Stomach (tissue), 8 donors: ENCODE measurements at regions not wholly inside any gene's neighbourhood (a gene's known extent, or its start where the extent isn't known, plus 50 kb on each side); places are given as distances from the start of the nearest gene placed in this dataset.

ENCODE experiments used
- DNase-seq, 2 donors: peaks; one replicate each; pipeline versions ENCODE4 v3.0.0 to v3.0.0-alpha.2; 2013 to 2019
- H3K27ac ChIP-seq, 5 donors: fragments of 200-600 bp in 4 of 5; sonication (generic) in 4 of 5; one replicate each; pipeline ENCODE4 v1.5.1; 2013 to 2019; ENCODE audit warnings: mild to moderate bottlenecking in 1 of 5, moderate library complexity in 1 of 5
- H3K27me3 ChIP-seq, 3 donors: fragments of 200-600 bp; sonication (generic); one replicate each; pipeline ENCODE4 v1.5.1; 2017 to 2019; ENCODE audit warnings: mixed run types in 1 of 3
- H3K36me3 ChIP-seq, 4 donors: fragments of 200-600 bp; sonication (generic); 1 replicate in 3 of 4; 2 replicates in 1 of 4; pipeline ENCODE4 v1.5.1; 2016 to 2019
- H3K4me1 ChIP-seq, 4 donors: fragments of 200-600 bp; sonication (generic); one replicate each; pipeline ENCODE4 v1.5.1; 2016 to 2019
- H3K4me3 ChIP-seq, 4 donors: fragments of 200-600 bp; sonication (generic) in 3 of 4; one replicate each; pipeline ENCODE4 v1.5.1; 2016 to 2019; ENCODE audit warnings: mild to moderate bottlenecking in 1 of 4
- H3K9me3 ChIP-seq, 4 donors: fragments of 200-600 bp; sonication (generic); one replicate each; pipeline ENCODE4 v1.5.1; 2016 to 2019
- EP300 ChIP-seq: sonication (generic); formaldehyde crosslinking; IDR thresholded peaks from one replicate; pipeline ENCODE4 v1.6.1; 2017; ENCODE audit warnings: antibody characterized with exemption
- POLR2A ChIP-seq, 4 donors: fragments of 450-650 bp; IDR thresholded peaks; one replicate each; pipeline ENCODE4 v1.6.1; 2016; ENCODE audit warnings: antibody characterized with exemption in 4 of 4, control low read depth in 2 of 4, mild to moderate bottlenecking in 1 of 4, moderate library complexity in 1 of 4
- POLR2AphosphoS5 ChIP-seq, 3 donors: sonication (generic); formaldehyde crosslinking; IDR thresholded peaks; one replicate each; pipeline ENCODE4 v1.6.1; 2016; ENCODE audit warnings: antibody characterized with exemption in 3 of 3
- WGBS, 5 donors: extraction: QIAGEN DNeasy Blood & Tissue Kit in 3 of 5; methylation state at CpG; one replicate each; pipeline versions ENCODE4 v1.1.5 to v1.1.7; 2013 to 2018; 5-methylcytosine and 5-hydroxymethylcytosine counted together
- intact Hi-C: fragments of 100-400 bp; cut with DNase I; formaldehyde crosslinking; loops from one replicate; pipeline ENCODE4 v1.15.1; 2023; ENCODE audit warnings: low total_unique reads
- TF ChIP-seq, protein P1 (sequence below), 7 experiments: fragments of 450-650 bp in 4 of 7; fragments of 200-600 bp in 3 of 7; sonication (generic) in 3 of 7; IDR thresholded peaks; one replicate each; pipeline ENCODE4 v1.5.1; 2016 to 2019; ENCODE audit warnings: antibody characterized with exemption in 7 of 7, control low read depth in 2 of 7, mild to moderate bottlenecking in 1 of 7
- donor health status: healthy with polysubstance abuse.
- donor health status: Bipolar disorder and iron deficiency.
- donor health status: healthy.

DNA sequence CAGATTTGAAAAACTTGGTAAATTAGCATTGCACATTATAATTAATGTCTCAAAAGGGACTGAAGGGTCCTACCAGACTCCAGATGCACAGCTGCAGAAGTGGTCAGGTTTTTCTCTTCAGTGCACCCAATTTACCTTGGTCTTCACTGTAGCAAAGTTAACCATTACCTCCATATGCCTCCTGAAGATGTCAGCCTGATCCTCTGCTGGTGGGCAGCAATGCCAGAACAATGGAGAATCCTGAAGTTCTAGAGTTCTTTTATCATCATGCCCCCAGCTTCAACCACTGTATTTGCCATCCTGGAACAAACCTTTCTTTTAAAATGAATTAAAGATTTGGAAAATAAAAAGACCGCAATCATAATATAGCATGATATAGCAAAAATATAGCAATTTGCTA lies 1774.8 kb upstream of the CELF4 start:
- no peak overlapping the region for H3K4me3 ChIP-seq
- no peaks in the 10 kb centered on the region for H3K4me1 ChIP-seq
- DNase-seq = no peak
- intact Hi-C loops = no loop called here
- TF ChIP-seq, protein P1, sequence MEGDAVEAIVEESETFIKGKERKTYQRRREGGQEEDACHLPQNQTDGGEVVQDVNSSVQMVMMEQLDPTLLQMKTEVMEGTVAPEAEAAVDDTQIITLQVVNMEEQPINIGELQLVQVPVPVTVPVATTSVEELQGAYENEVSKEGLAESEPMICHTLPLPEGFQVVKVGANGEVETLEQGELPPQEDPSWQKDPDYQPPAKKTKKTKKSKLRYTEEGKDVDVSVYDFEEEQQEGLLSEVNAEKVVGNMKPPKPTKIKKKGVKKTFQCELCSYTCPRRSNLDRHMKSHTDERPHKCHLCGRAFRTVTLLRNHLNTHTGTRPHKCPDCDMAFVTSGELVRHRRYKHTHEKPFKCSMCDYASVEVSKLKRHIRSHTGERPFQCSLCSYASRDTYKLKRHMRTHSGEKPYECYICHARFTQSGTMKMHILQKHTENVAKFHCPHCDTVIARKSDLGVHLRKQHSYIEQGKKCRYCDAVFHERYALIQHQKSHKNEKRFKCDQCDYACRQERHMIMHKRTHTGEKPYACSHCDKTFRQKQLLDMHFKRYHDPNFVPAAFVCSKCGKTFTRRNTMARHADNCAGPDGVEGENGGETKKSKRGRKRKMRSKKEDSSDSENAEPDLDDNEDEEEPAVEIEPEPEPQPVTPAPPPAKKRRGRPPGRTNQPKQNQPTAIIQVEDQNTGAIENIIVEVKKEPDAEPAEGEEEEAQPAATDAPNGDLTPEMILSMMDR (IDR thresholded peaks at IDR 0.05) = no peak
- no peak for TF ChIP-seq POLR2A (IDR thresholded peaks at IDR 0.05)
- TF ChIP-seq POLR2AphosphoS5 (IDR thresholded peaks at IDR 0.05) = no peak
- no peak for TF ChIP-seq EP300
- WGBS, 5 donors = 35 to 95% (median 49%) methylated on average over 1 of the region's 1 CpG
- H3K27me3 ChIP-seq = no peaks in the 10 kb centered on the region
- H3K27ac ChIP-seq = no peak overlapping the region
- H3K36me3 ChIP-seq = no peaks in the 10 kb centered on the region
- no peaks in the 10 kb centered on the region for H3K9me3 ChIP-seq

DNA sequence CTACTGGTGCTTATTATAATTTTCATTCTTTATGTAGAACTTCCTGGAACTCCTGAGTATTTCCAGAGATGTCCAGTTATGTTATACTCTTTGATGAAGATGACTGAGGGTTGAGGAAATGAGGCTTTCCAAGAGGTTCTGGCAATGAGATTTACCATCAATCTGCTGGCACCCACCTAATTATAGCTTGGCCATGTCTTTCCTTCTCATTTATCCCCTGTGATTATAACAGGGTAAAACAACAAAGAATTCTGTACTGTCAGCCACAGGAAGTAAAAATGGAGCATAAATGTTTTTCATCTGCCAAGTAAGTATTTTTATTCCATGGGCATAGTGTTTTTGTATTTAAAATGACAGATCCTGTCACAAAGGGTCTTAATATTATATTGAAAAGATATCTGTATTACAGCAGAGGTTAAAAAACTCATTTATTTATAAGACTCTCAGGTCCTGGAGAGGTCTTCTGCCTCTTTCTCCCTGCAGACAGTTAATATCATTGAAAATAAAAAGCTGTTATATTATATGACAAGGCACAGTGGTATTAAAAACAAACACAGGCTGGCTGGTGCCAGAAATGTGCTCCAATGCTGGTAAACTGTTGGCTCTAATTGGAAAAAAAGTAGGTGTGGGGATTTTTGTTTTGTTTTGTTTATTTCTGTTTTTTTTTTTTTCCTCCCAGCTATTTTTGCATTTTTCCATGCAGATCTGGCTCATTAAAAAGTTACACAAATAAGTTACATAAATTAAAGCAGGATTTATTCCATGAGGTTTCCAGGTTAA lies 1764.1 kb upstream of the CELF4 start:
- no peaks in the 10 kb centered on the region for H3K36me3 ChIP-seq
- no peaks in the 10 kb centered on the region for H3K27me3 ChIP-seq
- intact Hi-C loops = no loop called here
- H3K4me1 ChIP-seq = no peaks in the 10 kb centered on the region
- no peak overlapping the region for H3K4me3 ChIP-seq
- H3K9me3 ChIP-seq = no peaks in the 10 kb centered on the region
- no peak for TF ChIP-seq POLR2A (IDR thresholded peaks at IDR 0.05)
- TF ChIP-seq EP300 = no peak
- TF ChIP-seq POLR2AphosphoS5 (IDR thresholded peaks at IDR 0.05) = no peak
- TF ChIP-seq, protein P1 (IDR thresholded peaks at IDR 0.05) = no peak
- DNase-seq = no peak
- H3K27ac ChIP-seq = no peak overlapping the region

DNA sequence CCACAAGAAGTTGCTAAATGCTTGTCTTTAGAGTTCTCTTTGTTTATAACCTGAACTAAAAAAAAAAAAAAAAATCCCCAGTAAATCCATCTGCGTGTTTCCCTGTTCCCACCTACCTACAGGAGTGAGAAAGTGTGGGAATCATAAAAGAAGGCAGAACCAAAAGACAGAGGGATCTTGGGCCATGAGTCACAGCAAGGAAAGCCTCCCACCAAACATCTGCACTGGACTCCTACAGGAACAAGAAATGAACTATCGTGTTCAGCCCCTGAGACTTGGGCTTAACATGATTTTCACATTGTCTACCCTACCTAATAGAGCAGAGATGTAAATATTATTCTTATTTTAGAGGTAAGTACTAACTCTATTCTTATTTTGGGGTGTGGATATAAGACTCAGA lies 1761.2 kb upstream of the CELF4 start:
- whole genome bisulfite sequencing, 5 donors = 72 to 81% (median 77%) methylated on average over 2 of the region's 2 CpGs
- H3K4me3 ChIP-seq = no peak overlapping the region
- TF ChIP-seq POLR2A (IDR thresholded peaks at IDR 0.05) (no peak), EP300 (no peak), POLR2AphosphoS5 (IDR thresholded peaks at IDR 0.05) (no peak)
- TF ChIP-seq, protein P1 (IDR thresholded peaks at IDR 0.05) = no peak
- no peak for DNase-seq
- H3K27me3 ChIP-seq = no peaks in the 10 kb centered on the region
- H3K27ac ChIP-seq = no peak overlapping the region
- no peaks in the 10 kb centered on the region for H3K36me3 ChIP-seq
- intact Hi-C loops = no loop called here
- no peaks in the 10 kb centered on the region for H3K9me3 ChIP-seq
- H3K4me1 ChIP-seq = no peaks in the 10 kb centered on the region

DNA sequence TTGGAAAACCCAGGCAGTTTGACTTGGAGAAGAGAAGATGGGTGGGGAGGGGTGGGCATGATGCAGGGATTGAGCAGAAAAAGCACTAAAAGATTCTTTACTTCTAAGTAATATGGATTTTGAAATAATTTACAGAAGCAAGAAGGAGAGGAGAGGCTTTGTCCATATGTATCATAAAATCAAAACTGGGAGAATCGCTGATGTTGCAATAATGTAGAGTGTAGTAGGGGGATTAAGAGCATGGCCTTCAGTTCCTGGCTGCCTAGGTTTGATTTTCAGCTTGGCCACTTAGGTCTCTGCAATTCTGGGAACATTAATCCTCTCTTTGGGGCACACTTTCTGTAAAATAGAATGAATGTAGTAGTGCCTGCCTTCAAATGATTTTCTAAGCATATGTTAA lies 1760.4 kb upstream of the CELF4 start:
- WGBS, 5 donors = 85 to 100% (median 94%) methylated on average over 1 of the region's 1 CpG
- no peak for DNase-seq

More for the DNA sequence above, 1760.4 kb upstream of the CELF4 start:
- Histone ChIP-seq H3K36me3 (no peaks in the 10 kb centered on the region), H3K27me3 (no peaks in the 10 kb centered on the region), H3K4me1 (no peaks in the 10 kb centered on the region), H3K27ac (no peak overlapping the region), H3K9me3 (no peaks in the 10 kb centered on the region), H3K4me3 (no peak overlapping the region)
- intact Hi-C loops = no loop called here
- TF ChIP-seq, protein P1 (IDR thresholded peaks at IDR 0.05) = no peak
- TF ChIP-seq POLR2A (IDR thresholded peaks at IDR 0.05) (no peak), POLR2AphosphoS5 (IDR thresholded peaks at IDR 0.05) (no peak), EP300 (no peak)
